ENCODE measurements at regions not wholly inside any gene's neighbourhood (a gene's known extent, or its start where the extent isn't known, plus 50 kb on each side); places are given as distances from the start of the nearest gene placed in this dataset.

GRCh38 chr5:158063052-158063451 lies 204.1 kb upstream of the CLINT1 start:
- no peak overlapping the region for H2AFZ ChIP-seq
- ChIA-PET POLR2A (ENCODE audit: unreplicated experiment) (no interaction called here), CTCF (no interaction called here)
- H3F3A ChIP-seq (ENCODE audit: insufficient read depth, low read depth), result no peaks in the 10 kb centered on the region
- intact Hi-C loops (cut with micrococcal nuclease; ENCODE audit: unreplicated experiment), result no loop called here
- no peak overlapping the region for H3K4me3 ChIP-seq
- no peak overlapping the region for H3K27ac ChIP-seq
- H3K4me2 ChIP-seq, result no peak overlapping the region
- DNase-seq, result no peak
- peaks cover 4% of the 10 kb centered on the region; the same call in 1 of the 2 replicates for H3K27me3 ChIP-seq (ENCODE audit: insufficient read depth, low read depth)
- BruUV-seq (replicated peaks), result no TSS peak
- H3K9me2 ChIP-seq (ENCODE audit: insufficient read depth), result no peaks in the 10 kb centered on the region; the same call in 1 of the 2 replicates
- H3K36me3 ChIP-seq (ENCODE audit: low read depth), result no peaks in the 10 kb centered on the region
- H4K20me1 ChIP-seq (ENCODE audit: insufficient read depth), result no peaks in the 10 kb centered on the region
- no peaks in the 10 kb centered on the region for H3K79me2 ChIP-seq (ENCODE audit: low read depth)
- H3K9me3 ChIP-seq (ENCODE audit: insufficient read depth, low read depth), result no peaks in the 10 kb centered on the region
- TF ChIP-seq EZH2 (IDR thresholded peaks at IDR 0.05; ENCODE audit: low read depth), result no peak
- no peak for TF ChIP-seq CTCF (conservative IDR thresholded peaks at IDR 0.05)
- no peaks in the 10 kb centered on the region for H3K4me1 ChIP-seq (replicated peaks; ENCODE audit: insufficient read depth)

- TF ChIP-seq EZH2 (IDR thresholded peaks at IDR 0.05; ENCODE audit: low read depth) (no peak), CTCF (conservative IDR thresholded peaks at IDR 0.05) (no peak)
- no peaks in the 10 kb centered on the region for H4K20me1 ChIP-seq (ENCODE audit: insufficient read depth)
- no peak for DNase-seq
- 0 out of 2 replicates have a peak, but pooled peaks cover 4% of the 10 kb centered on the region for H3K27me3 ChIP-seq (ENCODE audit: insufficient read depth, low read depth)
- H3F3A ChIP-seq (ENCODE audit: insufficient read depth, low read depth), result no peaks in the 10 kb centered on the region
- H3K4me1 ChIP-seq (replicated peaks; ENCODE audit: insufficient read depth), result no peaks in the 10 kb centered on the region
- no peaks in the 10 kb centered on the region for H3K79me2 ChIP-seq (ENCODE audit: low read depth)
- H3K27ac ChIP-seq, result no peak overlapping the region
- H3K9me3 ChIP-seq (ENCODE audit: insufficient read depth, low read depth), result no peaks in the 10 kb centered on the region
- no TSS peak for BruUV-seq (replicated peaks)
- no peaks in the 10 kb centered on the region for H3K36me3 ChIP-seq (ENCODE audit: low read depth)
- no peaks in the 10 kb centered on the region; the same call in none of the 2 replicates for H3K9me2 ChIP-seq (ENCODE audit: insufficient read depth)
- intact Hi-C loops (cut with micrococcal nuclease; ENCODE audit: unreplicated experiment), result no loop called here
- no peak overlapping the region for H3K4me3 ChIP-seq
- CTCF ChIA-PET, result no interaction called here
- no peak overlapping the region for H2AFZ ChIP-seq
- no peak overlapping the region for H3K4me2 ChIP-seq
- POLR2A ChIA-PET (ENCODE audit: unreplicated experiment), result no interaction called here
Observed at GRCh38 chr5:158061451-158061850, 202.5 kb upstream of the CLINT1 start.

DNA sequence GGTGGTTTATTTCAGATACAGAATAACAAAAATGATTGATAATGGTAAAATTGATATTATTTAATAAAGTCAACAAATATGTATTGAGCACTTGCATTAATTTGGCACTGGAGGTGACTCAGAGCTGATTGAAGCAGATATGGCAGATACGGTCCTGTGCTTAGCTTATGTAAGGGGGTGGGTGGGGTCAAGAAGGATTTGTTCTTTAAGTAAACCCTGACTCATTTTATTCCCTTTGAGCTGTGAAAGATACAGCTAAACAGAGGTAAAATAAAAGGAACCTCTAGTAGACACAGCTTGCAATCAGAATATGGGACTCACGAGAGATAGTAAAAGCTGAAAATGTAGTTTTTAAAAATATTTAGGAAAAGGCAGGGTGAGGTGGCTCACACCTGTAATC lies 201.3 kb upstream of the CLINT1 start:
- Histone ChIP-seq H3F3A (ENCODE audit: insufficient read depth, low read depth) (no peaks in the 10 kb centered on the region), H3K9me3 (ENCODE audit: insufficient read depth, low read depth) (no peaks in the 10 kb centered on the region), H3K27me3 (ENCODE audit: insufficient read depth, low read depth) (peaks cover 4% of the 10 kb centered on the region; the same call in 1 of the 2 replicates), H2AFZ (no peak overlapping the region), H4K20me1 (ENCODE audit: insufficient read depth) (no peaks in the 10 kb centered on the region), H3K4me2 (no peak overlapping the region), H3K4me1 (replicated peaks; ENCODE audit: insufficient read depth) (no peaks in the 10 kb centered on the region), H3K4me3 (no peak overlapping the region), H3K9me2 (ENCODE audit: insufficient read depth) (no peaks in the 10 kb centered on the region; the same call in none of the 2 replicates), H3K36me3 (ENCODE audit: low read depth) (no peaks in the 10 kb centered on the region), H3K79me2 (ENCODE audit: low read depth) (no peaks in the 10 kb centered on the region), H3K27ac (no peak overlapping the region)
- ChIA-PET POLR2A (ENCODE audit: unreplicated experiment) (no interaction called here), CTCF (no interaction called here)
- no peak for TF ChIP-seq CTCF (conservative IDR thresholded peaks at IDR 0.05)
- TF ChIP-seq EZH2 (IDR thresholded peaks at IDR 0.05; ENCODE audit: low read depth), result no peak
- intact Hi-C loops (cut with micrococcal nuclease; ENCODE audit: unreplicated experiment), result no loop called here
- DNase-seq, result peak in 1 of 2 experiments; percentile 47
- BruUV-seq (replicated peaks), result no TSS peak
